ENCODE measurements at regions not wholly inside any gene's neighbourhood (a gene's known extent, or its start where the extent isn't known, plus 50 kb on each side); places are given as distances from the start of the nearest gene placed in this dataset.

DNA sequence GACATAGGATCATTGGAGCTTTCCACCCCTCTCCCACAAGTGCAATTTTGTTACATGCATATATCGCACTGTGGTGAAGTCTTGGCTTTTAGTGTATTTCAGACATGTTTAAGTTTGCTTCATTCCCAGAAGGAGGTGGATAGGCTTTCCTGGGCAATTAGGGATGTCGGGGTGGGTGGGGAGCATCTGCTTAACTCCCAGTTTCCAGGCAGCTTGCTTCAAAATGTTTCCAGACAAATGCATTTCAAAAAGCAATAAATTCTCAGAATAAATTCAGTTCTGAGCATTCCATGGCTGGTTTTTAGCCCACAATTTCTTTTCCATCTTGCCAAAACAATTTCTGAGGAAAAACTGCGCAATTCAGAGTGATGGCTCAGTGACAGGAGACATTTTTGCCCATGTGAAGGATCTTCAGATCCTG, 227.7 kb upstream of the ZPLD1 start:
- no peak overlapping the region for H3K27ac ChIP-seq
- H3K4me1 ChIP-seq: peaks cover 0 to 12% (median 0%) of the 10 kb centered on the region in 4 donors
- no peak overlapping the region for H3K4me3 ChIP-seq
- H3K9me3 ChIP-seq: no peaks in the 10 kb centered on the region
- DNase-seq: no peak
- TF ChIP-seq POLR2A (IDR thresholded peaks at IDR 0.05): no peak
- TF ChIP-seq, protein P1, sequence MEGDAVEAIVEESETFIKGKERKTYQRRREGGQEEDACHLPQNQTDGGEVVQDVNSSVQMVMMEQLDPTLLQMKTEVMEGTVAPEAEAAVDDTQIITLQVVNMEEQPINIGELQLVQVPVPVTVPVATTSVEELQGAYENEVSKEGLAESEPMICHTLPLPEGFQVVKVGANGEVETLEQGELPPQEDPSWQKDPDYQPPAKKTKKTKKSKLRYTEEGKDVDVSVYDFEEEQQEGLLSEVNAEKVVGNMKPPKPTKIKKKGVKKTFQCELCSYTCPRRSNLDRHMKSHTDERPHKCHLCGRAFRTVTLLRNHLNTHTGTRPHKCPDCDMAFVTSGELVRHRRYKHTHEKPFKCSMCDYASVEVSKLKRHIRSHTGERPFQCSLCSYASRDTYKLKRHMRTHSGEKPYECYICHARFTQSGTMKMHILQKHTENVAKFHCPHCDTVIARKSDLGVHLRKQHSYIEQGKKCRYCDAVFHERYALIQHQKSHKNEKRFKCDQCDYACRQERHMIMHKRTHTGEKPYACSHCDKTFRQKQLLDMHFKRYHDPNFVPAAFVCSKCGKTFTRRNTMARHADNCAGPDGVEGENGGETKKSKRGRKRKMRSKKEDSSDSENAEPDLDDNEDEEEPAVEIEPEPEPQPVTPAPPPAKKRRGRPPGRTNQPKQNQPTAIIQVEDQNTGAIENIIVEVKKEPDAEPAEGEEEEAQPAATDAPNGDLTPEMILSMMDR (IDR thresholded peaks at IDR 0.05): no peak
- H3K36me3 ChIP-seq: no peaks in the 10 kb centered on the region
- H3K27me3 ChIP-seq: no peaks in the 10 kb centered on the region

DNA sequence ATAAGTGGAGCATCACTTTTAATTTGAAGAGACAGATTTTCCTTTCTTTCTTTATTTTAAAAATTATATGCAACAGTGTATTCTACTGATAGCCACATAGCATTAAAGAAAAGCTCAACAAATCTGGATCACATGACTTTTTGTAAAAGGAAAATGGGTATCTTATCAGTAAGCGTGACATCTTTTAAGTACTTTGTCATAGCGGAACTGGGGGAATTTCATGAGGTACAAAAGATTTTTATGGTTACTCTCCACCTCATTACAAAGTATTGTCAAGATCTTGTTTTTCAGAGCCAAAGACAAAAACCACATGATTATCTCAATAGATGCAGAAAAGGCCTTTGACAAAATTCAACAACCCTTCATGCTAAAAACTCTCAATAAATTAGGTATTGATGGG, 219.6 kb upstream of the ZPLD1 start:
- Histone ChIP-seq H3K27ac (no peak overlapping the region), H3K27me3 (no peaks in the 10 kb centered on the region), H3K9me3 (no peaks in the 10 kb centered on the region), H3K4me3 (no peak overlapping the region), H3K36me3 (no peaks in the 10 kb centered on the region), H3K4me1 (no peaks in the 10 kb centered on the region)
- no peak for DNase-seq
- TF ChIP-seq, protein P1 (IDR thresholded peaks at IDR 0.05): no peak
- TF ChIP-seq POLR2A (IDR thresholded peaks at IDR 0.05): no peak

DNA sequence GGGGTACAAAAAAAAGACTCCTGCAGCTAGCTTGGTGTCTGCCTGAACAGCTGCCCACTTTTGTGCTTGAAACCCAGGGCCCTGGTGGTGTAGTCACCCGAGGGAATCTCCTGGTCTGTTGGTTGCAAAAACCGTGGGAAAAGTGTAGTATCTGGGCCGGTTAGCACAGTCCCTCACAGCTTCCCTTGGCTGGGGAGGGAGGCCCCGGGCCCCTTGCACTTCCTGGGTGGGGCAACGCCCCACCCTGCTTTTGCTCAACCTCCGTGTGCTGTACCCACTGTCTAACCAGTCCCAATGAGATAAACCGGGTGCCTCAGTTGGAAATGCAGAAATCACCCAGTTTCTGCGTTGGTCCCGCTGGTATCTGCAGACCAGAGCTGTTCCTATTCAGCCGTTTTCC, 211.7 kb upstream of the ZPLD1 start:
- no peaks in the 10 kb centered on the region for H3K4me1 ChIP-seq
- no peaks in the 10 kb centered on the region for H3K27me3 ChIP-seq
- H3K27ac ChIP-seq: no peak overlapping the region
- DNase-seq: no peak
- H3K4me3 ChIP-seq: no peak overlapping the region
- no peaks in the 10 kb centered on the region for H3K9me3 ChIP-seq
- no peaks in the 10 kb centered on the region for H3K36me3 ChIP-seq
- TF ChIP-seq, protein P1 (IDR thresholded peaks at IDR 0.05): no peak
- TF ChIP-seq POLR2A (IDR thresholded peaks at IDR 0.05): no peak

DNA sequence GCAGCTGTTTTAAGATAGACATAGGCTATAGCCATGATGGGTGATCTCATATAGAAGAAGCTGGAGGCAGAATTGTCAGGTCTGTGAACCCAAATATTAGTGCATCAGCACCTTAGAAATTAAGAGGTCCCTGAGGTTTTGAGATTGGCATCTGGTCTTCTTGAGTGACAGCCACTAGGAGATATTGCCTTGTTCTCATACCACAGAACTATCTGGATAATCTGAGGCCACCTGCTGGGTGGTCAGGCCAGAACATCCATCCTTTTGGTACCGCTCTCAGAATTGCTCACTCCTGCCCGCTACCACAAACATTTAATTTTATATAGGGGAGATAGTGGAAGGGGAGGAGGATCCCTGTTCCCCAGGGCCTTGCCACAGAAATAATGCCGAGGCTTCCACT, 210.6 kb upstream of the ZPLD1 start:
- Histone ChIP-seq H3K27me3 (no peaks in the 10 kb centered on the region), H3K4me3 (no peak overlapping the region), H3K9me3 (no peaks in the 10 kb centered on the region), H3K27ac (no peak overlapping the region), H3K4me1 (no peaks in the 10 kb centered on the region), H3K36me3 (no peaks in the 10 kb centered on the region)
- TF ChIP-seq, protein P1 (IDR thresholded peaks at IDR 0.05): peak in 5 of 6 experiments; percentile 23 to 54 (median 40)
- TF ChIP-seq POLR2A (IDR thresholded peaks at IDR 0.05): no peak
- DNase-seq: peak in 2 of 3 donors; percentile 49 to 57

DNA sequence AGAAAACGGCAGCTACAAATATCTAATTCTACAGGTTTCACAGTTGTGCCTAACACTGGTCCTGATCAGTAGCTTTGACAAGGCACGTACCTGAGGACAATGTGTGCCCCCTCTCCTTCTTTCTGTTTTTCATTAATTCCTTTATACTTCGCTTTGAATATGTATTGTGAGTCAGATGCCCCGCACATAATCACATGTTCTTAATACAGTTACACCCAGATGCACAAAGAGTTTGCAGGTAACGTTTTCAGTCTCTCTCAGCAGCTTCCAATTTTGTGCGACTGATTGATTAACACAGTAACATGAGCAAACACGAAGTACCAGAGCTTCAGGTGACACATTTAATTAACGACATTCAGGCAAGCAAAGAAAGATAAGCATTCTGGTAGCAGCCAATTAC, 209.8 kb upstream of the ZPLD1 start:
- Histone ChIP-seq H3K27ac (no peak overlapping the region), H3K27me3 (no peaks in the 10 kb centered on the region), H3K4me1 (no peaks in the 10 kb centered on the region), H3K4me3 (no peak overlapping the region), H3K9me3 (no peaks in the 10 kb centered on the region), H3K36me3 (no peaks in the 10 kb centered on the region)
- TF ChIP-seq, protein P1 (IDR thresholded peaks at IDR 0.05): no peak
- TF ChIP-seq POLR2A (IDR thresholded peaks at IDR 0.05): no peak
- DNase-seq: no peak

All from Peyer's patch (tissue), 4 donors.